Gastrocnemius medialis (tissue), 4 donors: ENCODE measurements at regions not wholly inside any gene's neighbourhood (a gene's known extent, or its start where the extent isn't known, plus 50 kb on each side); places are given as distances from the start of the nearest gene placed in this dataset.

Experiments
- CTCF ChIP-seq, 5 experiments: fragments of 450-650 bp in 3 of 5; fragments of 200-600 bp in 2 of 5; sonication (generic) in 2 of 5; IDR thresholded peaks in 4 of 5; conservative IDR thresholded peaks in 1 of 5; 1 replicate in 4 of 5; 2 replicates in 1 of 5; pipeline ENCODE4 v1.5.1; 2016 to 2019; ENCODE audit warnings: antibody characterized with exemption in 5 of 5, mild to moderate bottlenecking in 3 of 5, moderate library complexity in 3 of 5
- POLR2A ChIP-seq, 2 donors: fragments of 450-650 bp; IDR thresholded peaks; one replicate each; pipeline ENCODE4 v1.6.1; 2017; ENCODE audit warnings: antibody characterized with exemption in 2 of 2, mild to moderate bottlenecking in 2 of 2, moderate library complexity in 2 of 2

- TF ChIP-seq CTCF (IDR thresholded peaks at IDR 0.05 in 4 of 5, conservative IDR thresholded peaks at IDR 0.05 in 1 of 5): no peak
- no peak for TF ChIP-seq POLR2A (IDR thresholded peaks at IDR 0.05)
These were observed 122.1 kb upstream of the DIPK2B start for GRCh38 chrX:45322820-45323219.
